H9 (cell line): ENCODE measurements at regions not wholly inside any gene's neighbourhood (a gene's known extent, or its start where the extent isn't known, plus 50 kb on each side); places are given as distances from the start of the nearest gene placed in this dataset.

ENCODE experiments used
- DNase-seq: peaks from one replicate; pipeline ENCODE4 v3.0.0-alpha.2; 2017
- H2AFZ ChIP-seq: one replicate; pipeline ENCODE4 v1.6.1; 2013; ENCODE audit warnings: mild to moderate bottlenecking, low read length, control low read depth, moderate library complexity
- H2AK5ac ChIP-seq: 2 replicates; pipeline ENCODE4 v1.6.1; 2013; ENCODE audit warnings: low read length, control low read depth, mixed read lengths; ENCODE audit not compliant: insufficient read length
- H2BK120ac ChIP-seq: one replicate; pipeline ENCODE4 v1.6.1; 2013; ENCODE audit warnings: low read depth, mild to moderate bottlenecking, low read length, control low read depth, inconsistent platforms; ENCODE audit not compliant: poor library complexity, severe bottlenecking
- H2BK12ac ChIP-seq: 2 replicates; pipeline ENCODE4 v1.6.1; 2013; ENCODE audit warnings: low read length, control low read depth, mixed read lengths, low read depth; ENCODE audit not compliant: insufficient read length
- H2BK15ac ChIP-seq: 2 replicates; pipeline ENCODE4 v1.6.1; 2013; ENCODE audit warnings: low read depth, low read length, control low read depth
- H2BK20ac ChIP-seq: one replicate; pipeline ENCODE4 v1.6.1; 2013; ENCODE audit warnings: low read depth, mild to moderate bottlenecking, low read length, control low read depth, inconsistent platforms; ENCODE audit not compliant: poor library complexity, severe bottlenecking
- H2BK5ac ChIP-seq: 2 replicates; pipeline ENCODE4 v1.6.1; 2013; ENCODE audit warnings: low read length, control low read depth, mixed read lengths; ENCODE audit not compliant: insufficient read length
- H3K14ac ChIP-seq: 2 replicates; pipeline ENCODE4 v1.6.1; 2013; ENCODE audit warnings: low read length, control low read depth; ENCODE audit not compliant: insufficient read depth
- H3K18ac ChIP-seq: 2 replicates; pipeline ENCODE4 v1.6.1; 2013; ENCODE audit warnings: low read depth, mild to moderate bottlenecking, mixed read lengths, low read length, control low read depth; ENCODE audit not compliant: insufficient read length
- H3K23ac ChIP-seq: 2 replicates; pipeline ENCODE4 v1.6.1; 2013; ENCODE audit warnings: low read length, control low read depth, mixed read lengths, low read depth; ENCODE audit not compliant: insufficient read length
- H3K23me2 ChIP-seq: 2 replicates; pipeline ENCODE4 v1.6.1; 2013; ENCODE audit warnings: low read depth, mild to moderate bottlenecking, mixed read lengths, low read length, control low read depth; ENCODE audit not compliant: insufficient read length, poor library complexity, severe bottlenecking
- H3K27ac ChIP-seq: 2 replicates; pipeline ENCODE4 v1.5.1; 2013; ENCODE audit warnings: low read length, control low read depth, mixed read lengths, low read depth; ENCODE audit not compliant: insufficient read length
- H3K27me3 ChIP-seq: 2 replicates; pipeline ENCODE4 v1.6.1; 2013; ENCODE audit warnings: low read length, control low read depth, inconsistent platforms; ENCODE audit not compliant: insufficient read depth
- H3K4ac ChIP-seq: 2 replicates; pipeline ENCODE4 v1.6.1; 2013; ENCODE audit warnings: low read depth, mild to moderate bottlenecking, control low read depth, inconsistent platforms, low read length, moderate library complexity
- H3K4me1 ChIP-seq: 2 replicates; pipeline ENCODE4 v1.6.1; 2013; ENCODE audit warnings: low read length, control low read depth, inconsistent platforms; ENCODE audit not compliant: insufficient read depth
- H3K4me2 ChIP-seq: 2 replicates; pipeline ENCODE4 v1.6.1; 2013; ENCODE audit warnings: low read length, control low read depth, mixed read lengths; ENCODE audit not compliant: insufficient read length, insufficient read depth
- H3K56ac ChIP-seq: 2 replicates; pipeline ENCODE4 v1.6.1; 2013; ENCODE audit warnings: low read depth, mild to moderate bottlenecking, mixed read lengths, low read length, control low read depth; ENCODE audit not compliant: insufficient read length
- H3K79me1 ChIP-seq: 2 replicates; pipeline ENCODE4 v1.6.1; 2013; ENCODE audit warnings: low read depth, mild to moderate bottlenecking, moderate library complexity, low read length, control low read depth, inconsistent platforms; ENCODE audit not compliant: insufficient read depth, poor library complexity, severe bottlenecking
- H3K79me2 ChIP-seq: 2 replicates; pipeline ENCODE4 v1.6.1; 2013; ENCODE audit warnings: low read length, control low read depth, inconsistent platforms; ENCODE audit not compliant: insufficient read depth
- H3K9ac ChIP-seq: 2 replicates; pipeline ENCODE4 v1.6.1; 2013; ENCODE audit warnings: low read length, control low read depth, mixed read lengths; ENCODE audit not compliant: insufficient read length; ENCODE audit errors: extremely low read depth
- H3K9me3 ChIP-seq: one replicate; pipeline ENCODE4 v1.6.1; 2013; ENCODE audit warnings: low read depth, low read length, inconsistent platforms; ENCODE audit not compliant: control insufficient read depth
- H3T11ph ChIP-seq: one replicate; pipeline ENCODE4 v1.6.1; 2013; ENCODE audit warnings: mild to moderate bottlenecking, low read length, control low read depth, inconsistent platforms
- H4K20me1 ChIP-seq: one replicate; pipeline ENCODE4 v1.6.1; 2013; ENCODE audit not compliant: control insufficient read depth, insufficient read length, insufficient read depth
- H4K5ac ChIP-seq: 2 replicates; pipeline ENCODE4 v1.6.1; 2013; ENCODE audit warnings: low read depth, mild to moderate bottlenecking, mixed read lengths, low read length, control low read depth; ENCODE audit not compliant: insufficient read length
- H4K8ac ChIP-seq: replicated peaks from 2 replicates; pipeline ENCODE4 v1.6.1; 2013; ENCODE audit warnings: low read length, control low read depth, mixed read lengths, low read depth; ENCODE audit not compliant: insufficient read length
- H4K91ac ChIP-seq: 2 replicates; pipeline ENCODE4 v1.6.1; 2013; ENCODE audit warnings: low read depth, mild to moderate bottlenecking, moderate library complexity, mixed read lengths, low read length, control low read depth; ENCODE audit not compliant: insufficient read length
- H3K27ac Mint-ChIP-seq, 3 experiments: 2 replicates in 2 of 3; 3 replicates in 1 of 3; pipeline ENCODE4 v1.8.0; 2020 to 2021; ENCODE audit warnings: mixed read lengths in 3 of 3, mild to moderate bottlenecking in 1 of 3, moderate library complexity in 1 of 3
- H3K27me3 Mint-ChIP-seq: 2 replicates; pipeline ENCODE4 v1.8.0; 2021; ENCODE audit warnings: low read depth, mild to moderate bottlenecking, moderate library complexity, mixed read lengths
- H3K36me3 Mint-ChIP-seq, 3 experiments: 2 replicates in 2 of 3; 3 replicates in 1 of 3; pipeline ENCODE4 v1.8.0; 2020 to 2021; ENCODE audit warnings: low read depth in 3 of 3, mixed read lengths in 3 of 3; ENCODE audit not compliant: insufficient read depth in 1 of 3
- H3K4me1 Mint-ChIP-seq, 2 experiments: 2 replicates each; pipeline ENCODE4 v1.8.0; 2020; ENCODE audit warnings: mixed read lengths in 2 of 2
- H3K4me3 Mint-ChIP-seq, 2 experiments: 2 replicates in 1 of 2; 3 replicates in 1 of 2; pipeline ENCODE4 v1.8.0; 2020 to 2021; ENCODE audit warnings: mild to moderate bottlenecking in 2 of 2, mixed read lengths in 2 of 2, moderate library complexity in 1 of 2
- H3K9me3 Mint-ChIP-seq, 2 experiments: 2 replicates in 1 of 2; 3 replicates in 1 of 2; pipeline ENCODE4 v1.8.0; 2020; ENCODE audit warnings: mild to moderate bottlenecking in 2 of 2, mixed read lengths in 2 of 2, moderate library complexity in 1 of 2
- CTCF ChIP-seq: fragments of 200-600 bp; sonication (generic); conservative IDR thresholded peaks from 3 replicates; pipeline ENCODE4 v1.8.0; 2021; ENCODE audit warnings: antibody characterized with exemption, mild to moderate bottlenecking
- WGBS: extraction: QIAGEN DNeasy Blood & Tissue Kit; methylation state at CpG from one replicate; pipeline ENCODE4 v1.1.7; 2013; ENCODE audit warnings: missing lambda C conversion rate, low lambda C conversion rate, mixed read lengths; ENCODE audit not compliant: insufficient read length; ENCODE audit errors: extremely low coverage; 5-methylcytosine and 5-hydroxymethylcytosine counted together

DNA sequence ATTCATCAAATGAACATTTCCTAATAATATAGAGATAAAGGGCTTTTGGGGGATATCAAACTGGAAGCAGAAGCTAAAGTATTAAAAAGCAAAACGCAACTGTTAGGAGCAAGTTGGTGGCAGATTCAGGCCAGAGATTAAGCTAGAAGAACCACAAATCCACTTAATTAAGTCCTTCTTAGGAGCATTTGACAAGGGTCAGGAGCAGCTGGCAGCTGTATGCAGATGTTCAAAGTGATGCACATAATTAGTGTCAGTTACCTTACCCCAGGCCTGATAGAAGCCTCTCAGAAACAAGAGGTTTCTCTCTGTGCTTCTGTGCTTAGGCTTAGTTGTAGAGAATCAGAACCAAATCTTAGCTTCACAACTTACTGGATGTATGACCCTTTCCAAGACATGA is 546.5 kb upstream of the ANO5 start:
- H2BK5ac ChIP-seq = no peak overlapping the region
- H2BK15ac ChIP-seq = no peak overlapping the region
- H4K20me1 ChIP-seq = no peaks in the 10 kb centered on the region
- H3K4me1 ChIP-seq = no peaks in the 10 kb centered on the region; the same call in 1 of the 2 replicates
- no peaks in the 10 kb centered on the region for H3K23me2 ChIP-seq
- H3K4ac ChIP-seq = no peak overlapping the region
- no peak overlapping the region for H3K4me2 ChIP-seq
- H3K9me3 Mint-ChIP-seq = no peaks in the 10 kb centered on the region
- H3K9me3 ChIP-seq = no peaks in the 10 kb centered on the region
- H4K5ac ChIP-seq = no peak overlapping the region
- DNase-seq = no peak
- no peak overlapping the region for H2BK20ac ChIP-seq
- H3K18ac ChIP-seq = no peak overlapping the region
- H3K14ac ChIP-seq = no peak overlapping the region
- no peaks in the 10 kb centered on the region for H3K79me2 ChIP-seq
- WGBS = no CpG with 5 or more reads among the region's 1 CpG
- no peaks in the 10 kb centered on the region; a peak in 1 of 4 replicates for H3K4me1 Mint-ChIP-seq
- H3K36me3 Mint-ChIP-seq = 0 out of 7 replicates have a peak, but pooled peaks cover 0 to 5% (median 0%) of the 10 kb centered on the region in 3 experiments
- H3K27me3 Mint-ChIP-seq = no peaks in the 10 kb centered on the region
- no peak overlapping the region for H2AK5ac ChIP-seq
- H3K9ac ChIP-seq = no peak overlapping the region
- no peaks in the 10 kb centered on the region for H3K79me1 ChIP-seq
- no peak overlapping the region for H2AFZ ChIP-seq
- no peak overlapping the region for H3K4me3 Mint-ChIP-seq
- H4K91ac ChIP-seq = no peak overlapping the region
- no peak overlapping the region for H3T11ph ChIP-seq
- no peaks in the 10 kb centered on the region for H3K27me3 ChIP-seq
- no peak overlapping the region for H4K8ac ChIP-seq
- H3K23ac ChIP-seq = no peak overlapping the region
- no peak for TF ChIP-seq CTCF
- H3K56ac ChIP-seq = no peak overlapping the region
- no peak overlapping the region for H3K27ac Mint-ChIP-seq
- H3K27ac ChIP-seq = no peak overlapping the region
- H2BK120ac ChIP-seq = no peak overlapping the region
- no peak overlapping the region for H2BK12ac ChIP-seq
